NCI-H446 treated with DMSO at 0.1 percent for 48 hours (cell line): ENCODE measurements at regions not wholly inside any gene's neighbourhood (a gene's known extent, or its start where the extent isn't known, plus 50 kb on each side); places are given as distances from the start of the nearest gene placed in this dataset.

Experiments used
- DNase-seq: peaks from one replicate; lab custom pipeline; 2025; lab: John Stamatoyannopoulos, UW

- no peak for DNase-seq
Measured at GRCh38 chr3:34183611-34184340, 385.3 kb downstream of the PDCD6IP start.

GRCh38 chr3:34185301-34185700 is 386.9 kb downstream of the PDCD6IP start:
- DNase-seq = no peak

- DNase-seq = no peak
Measured at GRCh38 chr3:34189133-34189532, 390.7 kb downstream of the PDCD6IP start.

GRCh38 chr3:34196914-34197313 is 398.5 kb downstream of the PDCD6IP start:
- DNase-seq = no peak

- DNase-seq = no peak
Measured at GRCh38 chr3:34198309-34198708, 399.9 kb downstream of the PDCD6IP start.

- no peak for DNase-seq
Measured at GRCh38 chr3:34200576-34200975, 402.1 kb downstream of the PDCD6IP start.

- peak; percentile 62 for DNase-seq
Measured at GRCh38 chr3:34202975-34203374, 404.5 kb downstream of the PDCD6IP start.

GRCh38 chr3:34203386-34203785 is 405.0 kb downstream of the PDCD6IP start:
- DNase-seq = no peak

GRCh38 chr3:34207002-34207401 is 408.6 kb downstream of the PDCD6IP start:
- no peak for DNase-seq

GRCh38 chr3:34207806-34208205 is 409.4 kb downstream of the PDCD6IP start:
- DNase-seq = no peak

- DNase-seq = no peak
Measured at GRCh38 chr3:34212175-34212574, 413.7 kb downstream of the PDCD6IP start.

GRCh38 chr3:34212656-34213055 is 414.2 kb downstream of the PDCD6IP start:
- no peak for DNase-seq

GRCh38 chr3:34213478-34213877 is 415.0 kb downstream of the PDCD6IP start:
- DNase-seq = no peak

- DNase-seq = no peak
Measured at GRCh38 chr3:34216711-34217335, 418.4 kb downstream of the PDCD6IP start.

- no peak for DNase-seq
Measured at GRCh38 chr3:34218706-34219385, 420.4 kb downstream of the PDCD6IP start.

- DNase-seq = no peak
Measured at GRCh38 chr3:34219556-34219955, 421.1 kb downstream of the PDCD6IP start.

GRCh38 chr3:34225821-34226366 is 427.5 kb downstream of the PDCD6IP start:
- DNase-seq = no peak

- no peak for DNase-seq
Measured at GRCh38 chr3:34229876-34230275, 431.4 kb downstream of the PDCD6IP start.

GRCh38 chr3:34235096-34235495 is 436.7 kb downstream of the PDCD6IP start:
- DNase-seq = no peak

GRCh38 chr3:34237946-34238345 is 439.5 kb downstream of the PDCD6IP start:
- DNase-seq = no peak

GRCh38 chr3:34238407-34238806 is 440.0 kb downstream of the PDCD6IP start:
- DNase-seq = no peak

GRCh38 chr3:34239287-34239686 is 440.9 kb downstream of the PDCD6IP start:
- no peak for DNase-seq

GRCh38 chr3:34239875-34240274 is 441.4 kb downstream of the PDCD6IP start:
- no peak for DNase-seq
